ENCODE measurements at regions not wholly inside any gene's neighbourhood (a gene's known extent, or its start where the extent isn't known, plus 50 kb on each side); places are given as distances from the start of the nearest gene placed in this dataset.

DNA sequence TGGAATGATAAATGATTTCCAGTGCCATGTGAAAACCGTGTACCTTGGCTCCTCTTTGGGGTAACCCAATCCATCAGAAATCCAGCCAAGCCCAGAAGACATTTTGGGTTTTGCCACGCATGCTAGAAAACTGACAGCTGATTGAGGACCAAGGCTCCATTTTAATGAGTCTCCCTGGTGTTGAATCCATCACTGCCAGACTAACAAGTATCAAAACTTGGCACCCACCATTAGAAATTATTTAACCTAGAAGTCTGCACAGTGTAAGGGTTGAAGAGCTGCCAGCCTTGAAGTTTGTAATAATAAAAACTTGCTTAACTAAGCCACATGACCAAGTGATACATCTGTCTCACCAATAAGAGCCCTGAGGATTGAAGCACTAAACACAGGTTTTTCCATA lies 369.9 kb downstream of the DNAH5 start:
- H3K4me3 ChIP-seq (ENCODE audit: low read depth, low read length): no peak overlapping the region
- no peak for TF ChIP-seq POLR2A (IDR thresholded peaks at IDR 0.05; ENCODE audit: extremely low read depth, insufficient read length)
- TF ChIP-seq, protein P1, sequence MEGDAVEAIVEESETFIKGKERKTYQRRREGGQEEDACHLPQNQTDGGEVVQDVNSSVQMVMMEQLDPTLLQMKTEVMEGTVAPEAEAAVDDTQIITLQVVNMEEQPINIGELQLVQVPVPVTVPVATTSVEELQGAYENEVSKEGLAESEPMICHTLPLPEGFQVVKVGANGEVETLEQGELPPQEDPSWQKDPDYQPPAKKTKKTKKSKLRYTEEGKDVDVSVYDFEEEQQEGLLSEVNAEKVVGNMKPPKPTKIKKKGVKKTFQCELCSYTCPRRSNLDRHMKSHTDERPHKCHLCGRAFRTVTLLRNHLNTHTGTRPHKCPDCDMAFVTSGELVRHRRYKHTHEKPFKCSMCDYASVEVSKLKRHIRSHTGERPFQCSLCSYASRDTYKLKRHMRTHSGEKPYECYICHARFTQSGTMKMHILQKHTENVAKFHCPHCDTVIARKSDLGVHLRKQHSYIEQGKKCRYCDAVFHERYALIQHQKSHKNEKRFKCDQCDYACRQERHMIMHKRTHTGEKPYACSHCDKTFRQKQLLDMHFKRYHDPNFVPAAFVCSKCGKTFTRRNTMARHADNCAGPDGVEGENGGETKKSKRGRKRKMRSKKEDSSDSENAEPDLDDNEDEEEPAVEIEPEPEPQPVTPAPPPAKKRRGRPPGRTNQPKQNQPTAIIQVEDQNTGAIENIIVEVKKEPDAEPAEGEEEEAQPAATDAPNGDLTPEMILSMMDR (IDR thresholded peaks at IDR 0.05; ENCODE audit: low read depth, low read length): no peak
- TF ChIP-seq, protein P2, sequence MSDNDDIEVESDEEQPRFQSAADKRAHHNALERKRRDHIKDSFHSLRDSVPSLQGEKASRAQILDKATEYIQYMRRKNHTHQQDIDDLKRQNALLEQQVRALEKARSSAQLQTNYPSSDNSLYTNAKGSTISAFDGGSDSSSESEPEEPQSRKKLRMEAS (IDR thresholded peaks at IDR 0.05; ENCODE audit: low read depth, low read length): no peak
- no peak for TF ChIP-seq MYC (IDR thresholded peaks at IDR 0.05; ENCODE audit: low read depth, low read length)
- no peak for DNase-seq (ENCODE audit: low read depth)

DNA sequence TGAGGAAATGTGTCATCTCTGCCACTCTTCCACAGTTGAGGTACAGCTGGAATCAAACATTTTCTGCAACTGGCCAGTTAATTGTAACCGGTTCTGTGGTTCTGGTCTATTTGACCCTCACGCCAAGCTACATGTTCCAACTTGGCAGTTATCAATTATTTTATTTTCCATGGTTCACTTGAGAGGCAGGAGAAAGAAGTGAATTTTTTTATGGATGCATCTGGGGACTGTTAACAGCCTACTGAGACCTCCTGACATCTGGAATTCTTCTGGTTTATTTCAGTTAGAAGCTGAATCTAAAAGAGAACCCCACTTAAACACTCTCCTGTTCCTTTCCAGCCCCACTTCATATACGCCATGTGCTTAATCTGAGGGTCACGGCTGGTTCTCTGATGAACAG lies 372.3 kb downstream of the DNAH5 start:
- H3K4me3 ChIP-seq (ENCODE audit: low read depth, low read length): no peak overlapping the region
- DNase-seq (ENCODE audit: low read depth): no peak
- TF ChIP-seq MYC (IDR thresholded peaks at IDR 0.05; ENCODE audit: low read depth, low read length) (no peak), POLR2A (IDR thresholded peaks at IDR 0.05; ENCODE audit: extremely low read depth, insufficient read length) (no peak)
- TF ChIP-seq, protein P2 (IDR thresholded peaks at IDR 0.05; ENCODE audit: low read depth, low read length): no peak
- TF ChIP-seq, protein P1 (IDR thresholded peaks at IDR 0.05; ENCODE audit: low read depth, low read length): no peak

DNA sequence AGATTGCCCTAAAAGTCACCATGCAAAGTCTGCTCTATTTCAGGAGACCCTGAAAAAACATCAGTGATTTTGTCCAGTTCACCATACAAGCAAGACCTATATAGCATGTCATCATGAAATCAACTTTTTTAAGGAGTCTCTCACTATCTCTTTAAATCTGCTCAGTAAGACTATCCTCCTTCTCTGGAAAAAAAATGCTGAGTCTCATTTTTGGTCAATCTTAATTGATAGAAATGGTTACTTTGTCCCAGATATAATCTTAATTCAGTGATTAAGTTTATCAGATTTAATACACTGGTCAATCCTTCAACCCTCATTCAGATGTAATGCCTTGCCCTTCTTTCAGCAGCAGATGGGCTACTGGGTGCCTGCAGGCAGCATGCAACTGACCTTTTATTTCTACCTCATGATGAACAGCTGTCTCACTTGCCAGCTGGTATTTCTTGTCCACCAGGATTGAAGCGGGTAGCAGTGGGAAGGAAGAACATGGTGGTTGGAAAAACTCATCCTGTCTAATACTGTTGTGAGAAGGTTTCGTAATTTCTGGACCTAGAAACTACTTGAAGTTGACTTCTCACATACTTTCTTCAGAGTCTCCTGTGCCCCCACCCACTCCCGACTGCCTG lies 375.3 kb downstream of the DNAH5 start:
- no peak overlapping the region for H3K4me3 ChIP-seq (ENCODE audit: low read depth, low read length)
- DNase-seq (ENCODE audit: low read depth): no peak
- TF ChIP-seq, protein P1 (IDR thresholded peaks at IDR 0.05; ENCODE audit: low read depth, low read length): no peak
- TF ChIP-seq MYC (IDR thresholded peaks at IDR 0.05; ENCODE audit: low read depth, low read length) (no peak), POLR2A (IDR thresholded peaks at IDR 0.05; ENCODE audit: extremely low read depth, insufficient read length) (no peak)
- TF ChIP-seq, protein P2 (IDR thresholded peaks at IDR 0.05; ENCODE audit: low read depth, low read length): no peak

DNA sequence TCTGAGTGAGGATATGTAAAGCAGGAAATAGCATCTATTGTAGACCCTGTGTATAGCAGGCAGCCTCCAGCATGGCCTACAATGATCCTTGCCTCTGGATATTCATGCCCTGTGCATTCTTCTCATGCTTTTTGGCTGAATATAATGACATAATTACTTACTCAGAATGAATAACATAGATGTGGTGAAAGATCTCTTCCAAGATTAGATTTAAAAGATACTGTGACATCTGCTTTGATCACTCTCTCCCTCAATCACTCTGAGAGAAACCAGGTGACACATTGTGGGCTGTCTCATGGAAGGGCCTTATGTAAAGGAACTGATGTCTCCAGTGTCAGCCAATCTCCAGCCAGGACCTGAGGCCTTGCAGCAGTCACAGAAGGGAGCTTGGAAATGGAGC lies 376.7 kb downstream of the DNAH5 start:
- DNase-seq (ENCODE audit: low read depth): no peak
- TF ChIP-seq, protein P1 (IDR thresholded peaks at IDR 0.05; ENCODE audit: low read depth, low read length): no peak
- no peak for TF ChIP-seq POLR2A (IDR thresholded peaks at IDR 0.05; ENCODE audit: extremely low read depth, insufficient read length)
- no peak for TF ChIP-seq MYC (IDR thresholded peaks at IDR 0.05; ENCODE audit: low read depth, low read length)
- TF ChIP-seq, protein P2 (IDR thresholded peaks at IDR 0.05; ENCODE audit: low read depth, low read length): no peak
- no peak overlapping the region for H3K4me3 ChIP-seq (ENCODE audit: low read depth, low read length)

DNA sequence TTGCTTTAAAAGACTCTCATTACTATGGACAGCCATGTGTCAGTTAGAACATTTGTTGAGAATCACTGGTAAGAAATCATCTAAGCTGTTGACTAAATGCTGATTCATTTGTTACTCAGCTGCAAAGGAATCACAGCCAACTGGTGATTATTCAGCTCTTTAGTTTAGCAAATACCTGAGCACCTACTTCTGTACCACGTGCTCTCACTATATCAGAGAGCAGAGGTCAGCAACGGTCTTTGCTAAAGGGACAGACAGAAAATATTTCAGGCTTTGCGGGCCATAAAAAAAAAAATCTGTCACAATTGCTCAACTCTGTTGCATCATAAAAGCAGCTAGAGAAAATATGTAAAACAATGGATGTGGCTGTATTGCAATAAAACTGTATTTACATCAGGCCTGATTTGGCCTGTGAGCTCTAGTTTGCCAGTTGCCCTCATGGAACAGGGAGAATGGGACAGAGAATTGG lies 377.6 kb downstream of the DNAH5 start:
- TF ChIP-seq, protein P2 (IDR thresholded peaks at IDR 0.05; ENCODE audit: low read depth, low read length): peak; percentile 63
- no peak for TF ChIP-seq POLR2A (IDR thresholded peaks at IDR 0.05; ENCODE audit: extremely low read depth, insufficient read length)
- peak; percentile 5 for DNase-seq (ENCODE audit: low read depth)
- H3K4me3 ChIP-seq (ENCODE audit: low read depth, low read length): no peak overlapping the region

DNA sequence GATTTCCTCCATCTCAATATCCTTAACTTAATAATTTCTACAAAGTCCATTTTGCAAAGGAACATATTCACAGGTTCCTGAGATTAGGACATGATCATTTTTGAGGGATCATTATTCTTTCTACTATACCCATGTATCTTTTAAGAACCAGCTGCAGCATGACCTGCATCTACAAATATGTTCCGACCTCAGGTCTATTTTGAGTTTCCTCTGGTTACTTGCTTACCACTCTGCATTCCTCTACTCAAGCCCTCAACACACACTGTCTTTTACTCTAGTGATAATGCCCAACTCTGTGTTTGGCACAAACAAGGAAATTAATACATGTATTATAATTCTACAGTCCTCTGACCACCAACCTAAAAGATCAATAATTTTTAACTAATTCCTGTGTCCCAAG lies 386.1 kb downstream of the DNAH5 start:
- H3K4me3 ChIP-seq (ENCODE audit: low read depth, low read length): no peak overlapping the region
- DNase-seq (ENCODE audit: low read depth): no peak
- TF ChIP-seq MYC (IDR thresholded peaks at IDR 0.05; ENCODE audit: low read depth, low read length) (no peak), POLR2A (IDR thresholded peaks at IDR 0.05; ENCODE audit: extremely low read depth, insufficient read length) (no peak)
- TF ChIP-seq, protein P2 (IDR thresholded peaks at IDR 0.05; ENCODE audit: low read depth, low read length): no peak
- TF ChIP-seq, protein P1 (IDR thresholded peaks at IDR 0.05; ENCODE audit: low read depth, low read length): no peak
